ENCODE measurements at regions not wholly inside any gene's neighbourhood (a gene's known extent, or its start where the extent isn't known, plus 50 kb on each side); places are given as distances from the start of the nearest gene placed in this dataset.
"Not testable (repeated sequence)": the region's sequence is repeated elsewhere in the genome, so short reads cannot be mapped to it uniquely, and the experiment has no call there.

DNA sequence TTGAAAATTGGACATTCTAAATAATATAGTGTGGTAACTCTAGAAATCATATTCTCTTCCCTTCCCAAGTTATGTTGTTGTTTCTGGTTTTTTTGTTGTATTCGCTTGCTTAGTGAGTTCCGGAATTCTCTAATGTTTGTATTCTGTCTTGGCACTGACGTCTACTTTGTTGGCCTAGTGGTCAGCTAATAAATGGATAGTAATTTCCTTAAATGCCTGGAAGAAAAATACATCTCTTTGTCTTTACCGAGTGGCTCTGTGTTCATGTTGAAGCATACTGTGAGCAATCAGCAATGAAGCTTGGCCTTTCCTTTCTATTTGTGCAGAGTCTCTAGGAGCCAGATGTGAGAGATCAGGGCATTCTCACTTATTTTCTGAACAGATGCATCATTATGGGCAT lies 1225.7 kb downstream of the JRKL start:
- no peak for DNase-seq (ENCODE audit: low read depth in 4 of 4, low spot score in 3 of 4)

DNA sequence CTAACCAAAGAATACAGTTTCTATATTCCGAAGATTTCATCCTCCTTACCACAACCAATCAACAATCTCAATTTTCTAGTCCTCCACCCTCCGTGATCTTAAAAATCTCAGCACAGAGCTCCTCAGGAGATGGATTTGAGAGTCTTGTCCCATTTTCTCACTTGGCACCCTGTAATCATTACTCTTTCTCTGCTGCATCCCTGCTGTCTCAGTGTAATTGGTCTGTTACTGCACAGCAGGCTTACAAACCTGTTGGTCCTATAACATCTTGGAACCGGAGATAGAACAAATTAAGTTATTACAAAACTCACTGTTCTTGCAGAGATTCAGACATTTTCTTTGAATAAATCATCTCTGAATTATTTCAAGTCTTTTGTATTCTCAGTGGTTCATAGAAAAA lies 1227.2 kb downstream of the JRKL start:
- DNase-seq (ENCODE audit: low read depth in 4 of 4, low spot score in 3 of 4): no peak

DNA sequence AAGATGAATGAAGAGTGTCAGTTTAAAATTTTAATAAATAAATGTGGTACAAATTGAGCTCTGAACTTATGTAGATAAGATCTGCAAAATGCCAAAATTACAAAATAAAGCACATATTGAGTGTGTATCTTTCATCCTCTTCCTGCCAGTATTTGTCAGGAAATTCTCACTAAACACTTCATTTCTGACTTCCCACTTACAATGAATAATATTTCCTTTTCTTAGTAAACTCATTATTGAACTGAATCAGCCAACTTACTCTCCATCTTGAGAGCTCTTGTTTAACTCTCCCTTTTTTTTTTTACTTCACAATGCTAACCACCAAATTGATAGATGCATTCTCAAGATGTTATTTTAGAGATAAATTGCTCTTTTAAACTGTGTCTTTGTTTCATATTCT lies 1230.2 kb downstream of the JRKL start:
- no peak for DNase-seq (ENCODE audit: low read depth in 4 of 4, low spot score in 3 of 4)

DNA sequence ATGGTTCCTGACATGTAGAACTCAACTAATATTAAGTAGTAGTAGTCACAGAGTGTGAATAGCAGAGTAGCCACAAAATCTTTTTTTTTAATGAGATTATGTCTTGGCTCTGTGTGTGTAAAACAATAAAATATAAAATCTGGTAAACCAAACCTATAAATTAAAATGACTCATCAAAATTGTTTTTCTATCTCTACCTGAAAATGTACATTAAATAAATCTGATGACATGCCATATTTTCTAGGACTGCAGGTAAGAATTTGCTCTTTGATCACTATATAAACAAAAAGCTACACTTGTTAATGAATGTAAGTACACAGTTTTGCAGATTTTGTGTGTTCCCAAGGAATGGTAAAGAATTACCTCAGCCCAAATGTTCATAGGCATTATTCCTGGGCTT lies 1231.5 kb downstream of the JRKL start:
- no peak for DNase-seq (ENCODE audit: low read depth in 4 of 4, low spot score in 3 of 4)

DNA sequence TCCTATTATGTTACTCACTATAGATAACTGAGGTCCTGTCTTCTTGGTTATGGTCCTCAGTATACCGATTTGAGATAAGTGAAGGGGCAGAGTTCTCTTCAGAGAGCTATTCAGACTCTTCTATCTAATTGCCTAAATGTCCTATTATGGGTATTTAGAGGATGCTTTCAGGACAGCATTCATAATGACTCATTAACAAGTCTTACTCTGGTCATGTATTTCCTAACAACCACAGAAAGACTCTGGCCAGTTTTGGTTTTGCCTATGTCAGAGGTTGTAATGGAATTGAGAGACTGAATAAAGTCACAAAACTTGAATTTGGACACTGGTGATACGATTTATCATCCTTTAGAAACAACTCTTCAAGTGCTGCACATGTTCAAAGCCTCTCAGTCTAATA lies 1233.0 kb downstream of the JRKL start:
- DNase-seq (ENCODE audit: low read depth in 4 of 4, low spot score in 3 of 4): no peak

DNA sequence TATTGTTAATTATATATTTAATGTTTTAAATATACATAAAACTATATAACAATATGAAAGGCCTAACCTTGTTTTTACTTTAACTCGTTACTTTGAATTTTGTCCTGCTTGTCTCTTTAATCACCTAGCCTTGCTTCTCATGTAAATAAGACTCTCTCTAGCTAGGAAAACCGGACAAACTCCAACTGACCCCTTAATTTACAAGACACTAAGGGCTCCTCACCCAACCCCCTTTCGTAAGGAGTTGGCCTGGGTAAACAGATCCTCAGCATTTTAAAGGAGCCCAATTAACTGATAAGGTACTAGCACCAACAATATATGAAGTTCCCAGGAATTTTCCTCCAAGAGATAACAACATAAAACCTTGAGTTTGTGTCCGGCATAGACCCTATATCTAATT lies 1246.9 kb downstream of the JRKL start:
- DNase-seq (ENCODE audit: low read depth in 4 of 4, low spot score in 3 of 4): not testable (repeated sequence)

DNA sequence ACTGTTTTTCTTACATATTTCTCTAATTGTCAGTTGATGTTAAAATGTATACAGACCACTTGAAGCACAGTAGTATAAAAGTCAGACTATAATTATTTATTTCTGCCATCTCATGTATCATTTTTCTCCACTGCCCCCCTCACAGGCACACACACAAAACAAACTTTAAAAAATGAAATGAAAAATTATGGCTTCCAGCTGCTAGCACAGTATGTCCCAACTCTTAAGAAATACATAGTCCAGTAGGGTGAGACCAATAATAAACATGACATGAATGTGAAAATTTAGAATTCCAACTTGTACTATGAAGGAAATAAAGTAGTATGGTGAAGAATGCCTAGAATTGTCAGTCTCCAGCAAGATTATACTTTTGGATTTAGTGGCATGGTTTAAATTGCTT lies 1247.9 kb downstream of the JRKL start:
- peak in 1 of 4 donors; percentile 10 for DNase-seq (ENCODE audit: low read depth in 4 of 4, low spot score in 3 of 4)

DNA sequence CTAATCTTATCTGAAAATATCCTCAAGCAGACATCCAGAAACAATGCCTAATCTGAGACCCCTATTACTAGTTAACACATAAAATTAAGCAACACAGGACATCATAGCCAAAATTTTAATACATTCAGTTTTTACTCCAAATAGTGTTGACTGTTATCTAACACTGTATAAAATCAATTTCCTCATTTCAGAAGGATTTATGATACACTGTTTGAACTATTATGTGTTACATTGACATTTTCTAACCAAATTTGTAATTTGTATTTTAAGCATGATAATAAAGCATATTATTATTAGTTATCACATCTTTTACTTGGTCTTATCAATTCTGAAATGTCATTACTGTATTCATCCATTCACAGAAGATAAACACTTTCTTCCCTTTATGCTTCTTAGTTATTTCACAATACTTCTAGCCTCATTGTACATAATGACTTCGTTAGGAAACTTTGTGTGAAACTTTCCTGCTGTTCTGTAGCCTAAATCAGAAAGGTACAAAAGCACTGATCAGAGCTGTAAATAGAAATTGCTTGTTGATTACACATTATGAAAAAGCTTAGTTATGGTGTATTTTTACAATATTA lies 1248.9 kb downstream of the JRKL start:
- DNase-seq (ENCODE audit: low read depth in 4 of 4, low spot score in 3 of 4): no peak

DNA sequence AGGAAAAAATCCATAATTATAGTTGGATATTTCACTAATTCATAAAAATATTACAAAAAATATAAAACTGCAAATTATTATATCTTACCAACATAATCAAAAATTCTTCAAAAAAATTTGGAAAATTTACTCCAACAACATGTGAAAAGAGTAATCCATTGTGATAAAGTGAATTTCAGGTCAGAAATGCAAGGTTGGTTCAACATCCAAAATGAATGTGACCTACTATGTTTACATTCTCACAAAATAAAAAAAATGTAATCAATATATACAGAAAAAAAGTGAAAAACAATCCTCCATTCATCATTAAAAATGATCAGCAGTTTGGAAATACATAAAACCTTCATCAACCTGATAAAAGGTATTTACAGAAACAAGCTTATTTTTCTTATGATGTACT lies 1252.2 kb downstream of the JRKL start:
- no peak for DNase-seq (ENCODE audit: low read depth in 4 of 4, low spot score in 3 of 4)

DNA sequence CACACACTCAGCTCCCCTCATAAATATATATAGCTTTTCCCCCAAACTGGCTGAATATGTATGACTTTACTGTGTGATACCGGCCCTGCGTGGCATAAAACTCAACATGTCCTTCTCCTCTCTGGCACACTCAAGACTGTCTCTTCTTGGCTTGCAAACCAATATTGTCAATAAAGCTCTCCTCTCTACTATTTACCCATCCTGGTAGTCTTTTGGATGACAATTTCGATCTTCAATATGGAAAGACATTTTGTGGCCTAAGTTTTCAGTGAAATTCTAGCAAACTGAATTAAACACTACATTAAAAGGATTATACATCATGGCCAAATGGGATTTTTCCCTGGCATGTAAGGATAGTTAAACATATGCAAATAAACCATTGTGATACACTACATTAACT lies 1255.9 kb downstream of the JRKL start:
- no peak for DNase-seq (ENCODE audit: low read depth in 4 of 4, low spot score in 3 of 4)

DNA sequence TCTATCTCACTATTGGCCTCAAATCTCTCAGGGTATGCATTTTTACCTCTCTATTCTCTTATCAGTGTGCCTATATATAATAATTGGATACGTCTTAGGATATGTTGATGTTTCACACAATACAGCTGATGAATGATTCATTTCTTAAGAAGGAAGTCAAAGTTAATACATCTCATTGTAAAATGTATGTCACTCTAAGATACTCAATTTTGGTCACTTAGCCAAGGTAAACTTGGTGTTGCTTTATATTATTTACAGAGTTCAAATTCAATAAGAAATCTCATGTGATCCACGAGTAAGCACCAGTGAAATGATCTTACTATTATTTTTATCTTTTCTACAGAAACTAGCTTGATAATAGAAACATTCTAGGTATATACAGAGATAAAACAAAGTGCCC lies 1266.5 kb downstream of the JRKL start:
- DNase-seq (ENCODE audit: low read depth in 4 of 4, low spot score in 3 of 4): no peak

DNA sequence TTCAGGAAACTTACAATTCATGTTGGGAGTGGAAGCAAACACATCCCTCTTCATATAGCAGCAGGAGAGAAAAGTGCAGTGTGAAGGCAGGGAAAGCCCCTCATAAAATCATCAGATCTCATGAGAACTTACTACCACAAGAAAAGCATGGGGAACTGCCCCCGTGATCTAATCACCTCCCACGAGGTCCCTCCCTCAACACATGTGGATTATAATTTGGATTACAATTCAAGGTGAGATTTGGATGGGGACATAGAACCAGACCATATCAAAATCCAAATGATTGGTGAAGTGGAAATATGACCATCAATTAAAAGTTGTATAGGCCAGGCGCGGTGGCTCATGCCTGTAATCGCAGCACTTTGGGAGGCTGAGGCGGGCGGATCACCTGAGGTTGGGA lies 1268.0 kb downstream of the JRKL start:
- no peak for DNase-seq (ENCODE audit: low read depth in 4 of 4, low spot score in 3 of 4)

DNA sequence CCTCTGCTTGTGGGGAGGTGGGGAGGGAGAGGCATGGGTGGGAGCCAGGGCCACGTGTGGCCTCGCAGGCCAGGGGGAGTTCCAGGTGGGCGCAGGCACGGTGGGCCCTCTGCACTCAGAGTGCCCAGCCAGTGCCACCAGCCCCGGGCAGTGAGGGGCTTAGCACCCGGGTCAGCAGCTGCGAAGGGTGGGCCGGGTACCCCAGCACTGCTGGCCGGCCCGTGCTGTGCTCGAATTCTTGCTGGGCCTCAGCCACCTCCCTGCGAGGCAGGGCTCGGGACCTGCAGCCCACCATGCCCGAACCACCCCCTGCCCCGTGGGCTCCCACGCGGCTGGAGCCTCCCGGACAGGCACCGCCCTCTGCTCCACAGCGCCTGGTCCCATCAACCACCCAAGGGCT lies 1277.2 kb downstream of the JRKL start:
- no peak for DNase-seq (ENCODE audit: low read depth in 4 of 4, low spot score in 3 of 4)

DNA sequence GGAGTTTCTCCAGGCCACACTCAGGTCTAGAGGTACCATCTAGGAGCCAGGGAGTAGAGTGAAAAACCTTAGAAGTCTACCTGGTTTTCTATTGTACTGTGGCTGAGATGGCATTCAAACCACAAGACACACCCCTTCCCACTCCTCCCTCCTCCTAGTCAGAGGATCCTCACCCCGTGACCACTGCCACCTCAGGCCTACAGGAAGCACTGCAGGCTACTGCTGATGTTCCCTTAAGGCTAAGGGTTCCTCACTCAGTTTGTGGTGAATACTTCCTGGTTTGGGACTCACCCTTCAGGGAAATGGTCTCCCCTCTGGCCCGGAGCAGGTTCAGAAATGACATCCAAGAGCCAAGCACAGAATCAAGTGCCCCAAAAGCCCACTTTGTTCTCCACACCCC lies 1293.9 kb downstream of the JRKL start:
- DNase-seq (ENCODE audit: low read depth in 4 of 4, low spot score in 3 of 4): no peak

DNA sequence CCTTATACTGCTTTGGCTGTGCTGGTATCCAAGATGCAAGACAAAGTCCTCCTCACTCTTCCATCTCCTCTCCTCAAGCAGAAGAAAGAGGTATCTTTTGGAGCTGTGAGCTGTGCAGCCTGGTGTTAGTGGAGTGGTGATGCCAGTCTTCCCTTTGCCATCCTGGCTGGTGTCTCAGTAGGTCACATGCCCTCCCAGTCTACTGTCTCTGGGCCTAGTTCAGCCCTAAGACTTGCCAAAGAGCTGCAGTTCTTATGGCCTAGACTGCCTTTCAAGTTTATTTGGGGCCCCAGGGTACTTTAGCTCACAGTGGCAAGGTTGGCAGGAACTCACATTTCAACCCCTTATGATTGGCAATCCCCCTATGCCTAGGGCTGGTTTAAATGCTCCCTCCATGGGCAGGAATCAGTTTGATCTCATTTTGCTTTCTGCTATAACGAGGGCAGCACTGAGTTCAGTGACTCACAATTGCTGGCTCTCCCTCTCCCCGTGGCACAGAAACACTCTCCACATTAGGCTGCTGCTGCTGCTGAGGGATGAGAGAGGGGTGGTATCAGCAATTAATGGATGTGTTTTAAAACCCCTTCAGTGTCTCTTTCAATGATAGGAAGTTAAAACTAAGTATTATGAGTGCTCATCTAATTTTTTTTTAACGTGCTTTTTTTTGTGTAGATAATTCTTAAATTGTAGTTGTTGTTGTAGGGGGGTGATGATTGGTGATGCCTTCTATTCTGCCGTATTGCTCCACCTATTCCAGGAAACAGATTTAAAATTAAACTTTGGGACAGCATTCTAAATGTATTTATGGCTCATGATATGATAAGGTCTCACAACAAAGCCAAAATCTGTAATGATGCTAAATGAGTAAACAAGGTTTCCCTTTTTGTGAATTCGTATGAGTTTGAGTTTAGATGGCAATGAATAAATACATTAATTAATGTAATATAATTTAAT lies 1295.0 kb downstream of the JRKL start:
- DNase-seq (ENCODE audit: low read depth in 4 of 4, low spot score in 3 of 4): no peak

DNA sequence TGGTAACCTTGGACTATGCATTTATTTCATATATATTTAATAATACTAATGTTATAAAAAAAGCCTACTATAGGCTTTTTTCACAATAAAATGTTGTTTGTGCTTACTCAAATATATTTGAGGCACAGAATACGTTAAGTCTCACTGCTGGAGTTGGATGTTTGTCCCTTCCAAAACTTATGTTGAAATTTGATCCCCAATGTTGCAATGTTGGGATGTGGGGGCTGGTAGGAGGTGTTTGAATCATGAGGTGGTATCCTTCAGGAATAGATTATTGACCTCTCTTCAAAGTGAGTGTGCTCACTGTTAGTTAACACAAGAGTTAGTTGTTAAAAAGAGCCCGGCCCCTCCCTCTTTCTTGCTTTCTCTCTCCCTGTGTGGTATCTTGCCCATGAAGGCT lies 1295.9 kb downstream of the JRKL start:
- no peak for DNase-seq (ENCODE audit: low read depth in 4 of 4, low spot score in 3 of 4)

DNA sequence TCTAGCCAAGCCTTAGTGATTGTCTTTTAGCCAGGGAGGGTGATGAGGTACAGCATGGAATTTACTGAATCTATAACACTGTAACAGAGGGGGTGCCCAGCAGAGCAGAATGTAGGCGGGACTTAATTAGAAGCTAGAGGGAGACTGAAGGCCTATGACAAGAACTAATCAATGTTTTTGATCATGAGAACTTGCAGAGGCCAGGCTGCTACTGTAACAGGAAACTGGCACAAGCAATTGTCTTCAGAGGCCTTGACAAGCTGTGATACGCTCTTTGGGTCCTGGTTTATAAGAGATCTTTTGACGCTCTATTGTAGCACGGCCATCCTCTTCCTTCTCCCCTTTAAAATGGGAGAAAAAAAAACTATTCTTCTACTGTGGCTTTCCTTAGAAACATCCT lies 1297.3 kb downstream of the JRKL start:
- no peak for DNase-seq (ENCODE audit: low read depth in 4 of 4, low spot score in 3 of 4)

DNA sequence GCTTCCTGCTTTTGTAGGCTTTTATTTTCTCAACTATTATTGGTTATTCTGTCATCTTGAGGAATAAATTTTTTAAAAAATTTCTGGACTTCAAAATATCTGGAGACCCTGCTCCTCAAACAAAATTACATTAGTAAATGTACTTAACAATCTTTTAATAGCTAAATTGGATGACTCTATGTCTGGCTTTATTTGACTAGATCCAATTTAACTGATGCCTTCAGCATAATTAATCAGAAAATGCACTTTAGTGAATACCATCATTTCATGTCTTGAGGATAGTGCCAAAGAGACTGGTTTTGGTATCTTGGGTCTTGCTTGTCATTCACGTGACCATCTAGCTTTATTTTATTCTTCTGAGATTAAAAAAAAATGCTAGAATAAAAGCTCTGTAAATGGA lies 1301.2 kb downstream of the JRKL start:
- no peak for DNase-seq (ENCODE audit: low read depth in 4 of 4, low spot score in 3 of 4)

DNA sequence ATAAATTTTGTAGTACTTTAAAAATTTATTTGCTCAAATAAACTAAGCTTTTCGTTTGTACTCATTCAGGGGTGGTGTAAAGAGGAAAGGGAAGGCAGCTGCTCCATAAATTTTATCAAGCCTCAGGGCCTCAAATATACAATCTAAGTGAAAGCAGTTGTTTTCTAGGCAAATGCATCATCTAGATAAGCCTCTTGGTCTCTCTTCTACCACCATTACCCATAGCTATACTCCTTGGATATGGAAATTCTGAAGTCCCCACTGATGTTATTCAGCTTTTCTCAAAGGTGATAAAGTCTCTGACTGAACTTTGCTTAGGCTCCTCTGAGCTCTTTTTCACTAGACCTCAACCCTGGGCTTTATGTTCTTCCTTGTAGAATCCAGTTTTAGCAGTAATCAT lies 1313.1 kb downstream of the JRKL start:
- peak in 1 of 4 donors; percentile 7 for DNase-seq (ENCODE audit: low read depth in 4 of 4, low spot score in 3 of 4)

DNA sequence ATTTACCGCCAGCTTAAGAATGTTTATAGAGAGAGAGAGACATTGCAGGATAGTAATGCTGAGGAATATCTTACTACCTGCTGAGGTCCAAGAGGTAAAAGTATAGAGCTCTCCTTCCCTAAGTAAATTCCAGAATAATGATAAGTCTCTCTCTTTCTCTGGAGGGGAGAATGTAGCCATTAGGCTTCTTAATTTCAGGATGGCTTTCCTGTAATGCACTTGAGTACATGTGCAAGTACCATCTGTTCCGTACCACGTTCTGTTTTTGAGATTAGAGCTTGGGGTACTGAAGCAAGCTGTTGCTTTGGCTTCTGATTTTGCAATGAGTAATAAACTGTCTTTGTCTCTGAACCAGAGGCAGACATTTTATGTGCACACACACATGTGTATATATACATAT lies 1314.0 kb downstream of the JRKL start:
- no peak for DNase-seq (ENCODE audit: low read depth in 4 of 4, low spot score in 3 of 4)

DNA sequence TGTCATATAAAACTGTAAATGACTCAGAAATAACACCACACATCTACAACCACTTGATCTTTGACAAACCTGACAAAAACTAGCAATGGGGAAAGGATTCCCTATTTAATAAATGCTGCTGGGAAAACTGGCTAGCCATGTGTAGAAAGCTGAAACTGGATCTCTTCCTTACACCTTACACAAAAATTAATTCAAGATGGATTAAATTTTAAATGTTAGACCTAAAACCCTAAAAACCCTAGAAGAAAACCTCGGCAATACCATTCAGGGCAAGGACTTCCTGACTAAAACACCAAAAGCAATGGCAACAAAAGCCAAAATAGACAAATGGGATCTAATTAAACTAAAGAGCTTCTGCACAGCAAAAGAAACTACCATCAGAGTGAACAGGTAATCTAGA lies 1315.3 kb upstream of the CNTN5 start:
- DNase-seq (ENCODE audit: low read depth in 4 of 4, low spot score in 3 of 4): not testable (repeated sequence)

DNA sequence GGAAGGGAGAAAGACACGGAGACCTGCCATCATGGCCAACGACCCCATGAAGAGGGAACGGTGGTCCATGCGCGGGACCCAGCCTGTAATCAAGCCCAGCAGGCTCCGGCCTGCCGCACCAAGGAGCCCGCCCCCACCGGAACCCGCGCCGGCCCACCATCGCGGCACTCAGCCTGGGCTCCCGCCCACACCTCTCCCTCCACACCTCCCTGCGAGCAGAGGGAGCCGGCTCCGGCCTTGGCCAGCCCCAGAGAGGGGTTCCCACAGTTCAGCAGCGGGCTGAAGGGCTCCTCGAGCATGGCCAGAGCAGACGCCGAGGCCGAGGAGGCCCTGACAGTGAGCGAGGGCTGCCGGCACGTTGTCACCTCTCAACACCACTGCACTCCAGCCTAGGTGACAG lies 1302.8 kb upstream of the CNTN5 start:
- DNase-seq (ENCODE audit: low read depth in 4 of 4, low spot score in 3 of 4): no peak

Measured in left renal pelvis (tissue), 4 donors.